ENCODE measurements at regions not wholly inside any gene's neighbourhood (a gene's known extent, or its start where the extent isn't known, plus 50 kb on each side); places are given as distances from the start of the nearest gene placed in this dataset.

GRCh38 chr3:117181222-117181621 is 471.6 kb downstream of the TUSC7 start:
- DNase-seq (ENCODE audit: low spot score) = no peak

- no peak for DNase-seq (ENCODE audit: low spot score)
Observed at GRCh38 chr3:117184574-117184973, 475.0 kb downstream of the TUSC7 start.

DNA sequence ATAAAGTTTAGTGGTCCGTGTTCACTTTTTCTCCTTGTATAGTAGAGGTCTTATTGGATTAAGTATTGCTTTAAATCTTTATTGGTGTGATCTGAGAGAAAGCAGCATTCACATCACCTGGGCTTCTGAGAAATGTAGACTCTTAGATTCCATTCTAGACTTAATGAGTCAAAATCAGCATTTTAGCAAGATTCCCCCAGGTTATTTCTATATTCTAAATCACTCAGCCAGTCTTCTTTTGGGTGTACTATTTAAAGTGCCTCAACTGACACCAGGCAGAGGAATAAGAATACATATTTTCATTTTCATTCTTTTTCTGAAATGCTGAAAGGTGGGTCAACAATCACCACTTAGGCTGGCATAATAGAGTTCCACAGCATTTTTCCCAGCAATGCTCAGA is 481.7 kb downstream of the TUSC7 start:
- DNase-seq (ENCODE audit: low spot score) = no peak

DNA sequence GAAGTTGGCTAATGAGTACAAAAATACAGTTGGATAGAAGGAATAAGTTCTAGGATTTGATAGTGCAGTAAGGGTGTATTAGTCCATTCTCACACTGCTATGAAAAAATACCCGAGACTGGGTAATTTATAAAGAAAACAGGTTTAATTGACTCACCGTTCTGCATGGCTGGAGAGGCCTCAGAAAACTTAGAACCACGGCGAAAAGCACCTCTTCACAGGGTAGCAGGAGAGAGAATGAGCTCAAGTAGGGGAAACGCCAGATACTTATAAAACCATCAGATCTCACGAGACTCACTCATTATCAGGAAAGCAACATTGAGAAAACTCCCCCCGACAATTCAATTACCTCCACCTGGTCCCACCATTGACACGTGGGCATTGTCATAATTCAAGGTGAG is 483.3 kb downstream of the TUSC7 start:
- DNase-seq (ENCODE audit: low spot score) = no peak

- no peak for DNase-seq (ENCODE audit: low spot score)
Observed at GRCh38 chr3:117193390-117193789, 483.8 kb downstream of the TUSC7 start.

GRCh38 chr3:117195034-117195433 is 485.5 kb downstream of the TUSC7 start:
- DNase-seq (ENCODE audit: low spot score) = no peak

DNA sequence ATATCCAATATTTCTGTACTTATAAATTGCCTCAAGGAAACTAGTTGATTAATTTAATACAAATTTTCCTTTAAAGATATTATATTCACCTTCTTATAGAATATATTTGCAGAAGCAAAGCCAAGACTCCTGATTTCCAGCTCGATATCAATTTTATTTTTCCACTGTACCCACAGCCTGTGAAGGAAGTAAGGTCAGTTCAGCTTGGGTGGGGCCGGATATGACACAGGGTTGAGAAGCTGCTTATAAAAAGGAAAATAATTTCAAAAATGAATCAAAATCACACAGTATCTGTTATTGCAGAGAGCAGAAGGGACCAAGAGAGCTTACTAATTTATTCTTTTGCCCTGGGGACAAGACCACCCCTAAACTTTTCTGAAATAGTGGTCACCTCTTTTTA is 491.4 kb downstream of the TUSC7 start:
- no peak for DNase-seq (ENCODE audit: low spot score)

- DNase-seq (ENCODE audit: low spot score) = no peak
Observed at GRCh38 chr3:117201901-117202774, 492.6 kb downstream of the TUSC7 start.

DNA sequence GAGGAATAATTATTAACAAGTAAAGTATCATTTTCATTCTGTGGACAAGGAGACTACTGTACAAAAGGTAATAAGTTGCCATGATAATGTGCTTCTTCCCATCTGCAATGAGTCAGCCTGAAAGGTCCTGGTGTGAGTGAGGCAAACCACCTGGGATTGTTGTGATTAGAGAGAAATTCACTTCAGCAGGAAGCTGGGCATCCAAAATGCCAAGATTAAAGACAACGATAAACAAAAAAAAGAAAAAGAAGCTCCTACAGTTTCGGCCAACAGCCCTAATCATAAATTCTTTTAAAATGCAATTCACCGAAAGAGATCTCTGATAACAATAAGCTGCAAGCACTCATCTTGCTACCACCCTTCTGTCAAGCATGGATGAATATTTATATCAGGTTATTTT is 507.8 kb downstream of the TUSC7 start:
- no peak for DNase-seq (ENCODE audit: low spot score)

DNA sequence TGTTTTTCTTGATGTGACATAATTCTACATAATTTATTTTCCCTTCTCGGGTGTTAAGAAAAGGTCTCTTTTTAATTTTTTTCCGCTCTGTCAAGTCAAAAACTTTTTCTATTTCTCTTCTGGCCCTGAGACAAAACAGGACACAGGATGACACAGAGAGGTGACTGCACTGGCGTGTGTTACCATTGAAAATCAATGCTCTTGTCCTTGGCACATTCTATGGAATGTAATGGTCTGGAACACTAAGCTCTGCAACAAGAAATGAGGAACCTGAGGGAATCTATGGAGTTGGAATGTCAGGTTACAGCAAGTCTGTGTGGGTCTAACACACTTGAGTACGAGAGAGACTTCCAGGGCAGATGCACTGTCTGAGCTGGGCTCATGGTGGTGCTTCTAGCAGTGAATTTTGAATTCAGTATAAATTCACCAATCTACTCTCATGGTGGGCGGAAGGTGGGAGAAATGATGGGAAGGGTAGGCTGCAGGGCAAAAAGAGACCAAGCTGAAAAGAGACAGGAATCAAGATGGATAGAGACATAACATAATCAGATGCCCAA is 508.3 kb downstream of the TUSC7 start:
- DNase-seq (ENCODE audit: low spot score) = no peak

- DNase-seq (ENCODE audit: low spot score) = no peak
Observed at GRCh38 chr3:117218641-117219048, 509.1 kb downstream of the TUSC7 start.

GRCh38 chr3:117219296-117219695 is 509.7 kb downstream of the TUSC7 start:
- no peak for DNase-seq (ENCODE audit: low spot score)

- no peak for DNase-seq (ENCODE audit: low spot score)
Observed at GRCh38 chr3:117226932-117227331, 517.4 kb downstream of the TUSC7 start.

GRCh38 chr3:117228466-117228865 is 518.9 kb downstream of the TUSC7 start:
- no peak for DNase-seq (ENCODE audit: low spot score)

DNA sequence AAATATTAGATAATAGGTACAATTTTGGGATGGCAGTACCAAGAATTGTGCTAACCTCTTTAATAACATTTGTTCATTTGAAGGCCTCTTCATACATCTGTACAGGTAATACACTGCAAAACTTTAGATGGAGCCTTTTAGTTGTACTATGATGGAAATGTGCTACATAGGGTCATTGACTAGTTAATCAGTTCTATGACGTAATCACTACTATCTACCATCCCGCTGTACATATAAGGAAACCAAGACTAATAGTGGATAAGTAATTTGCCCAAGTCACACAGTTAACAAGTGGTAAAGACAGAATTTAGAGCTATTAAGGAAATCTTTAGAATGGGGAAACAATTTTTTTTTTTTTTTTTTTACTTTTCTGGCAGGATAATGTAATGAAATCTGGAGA is 521.3 kb downstream of the TUSC7 start:
- no peak for DNase-seq (ENCODE audit: low spot score)

GRCh38 chr3:117234331-117234730 is 524.8 kb downstream of the TUSC7 start:
- no peak for DNase-seq (ENCODE audit: low spot score)

DNA sequence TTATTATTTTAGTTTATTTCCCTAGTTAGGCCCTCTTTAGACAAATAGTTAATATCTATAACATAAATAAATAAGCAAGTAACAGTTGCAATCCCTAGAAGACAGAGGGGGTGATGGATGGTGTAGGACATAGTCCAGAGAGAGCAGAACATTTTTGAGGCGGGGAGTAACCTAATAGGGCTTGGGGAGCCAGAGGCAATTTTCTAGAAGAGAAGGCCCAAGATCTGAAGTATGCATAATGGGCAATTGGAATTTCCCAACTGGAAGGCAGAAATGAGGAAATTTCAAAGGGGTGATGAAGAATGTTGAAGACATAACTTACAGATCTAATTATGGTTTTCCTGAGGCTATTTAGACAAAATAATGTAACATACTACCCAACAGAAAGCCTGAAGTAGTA is 525.7 kb downstream of the TUSC7 start:
- no peak for DNase-seq (ENCODE audit: low spot score)

- no peak for DNase-seq (ENCODE audit: low spot score)
Observed at GRCh38 chr3:117238806-117239205, 529.2 kb downstream of the TUSC7 start.

DNA sequence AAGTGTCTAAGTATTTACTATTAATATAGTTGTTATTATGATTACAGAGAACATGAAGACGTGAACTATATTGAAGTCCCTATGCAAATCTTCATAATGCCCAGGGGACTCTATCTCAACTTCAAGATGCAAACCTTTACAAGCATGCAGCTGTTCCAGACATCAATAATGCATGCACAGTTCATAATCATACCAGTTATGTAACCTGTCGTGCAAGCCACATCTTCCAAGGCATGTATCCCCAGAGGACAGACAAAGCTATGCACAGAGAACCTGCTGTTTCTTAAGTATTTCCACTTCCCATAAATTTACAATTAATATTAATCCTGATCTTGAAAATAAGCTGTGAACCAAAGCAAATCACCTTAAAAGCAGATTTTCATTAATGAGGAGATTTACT is 534.1 kb downstream of the TUSC7 start:
- DNase-seq (ENCODE audit: low spot score) = no peak

- DNase-seq (ENCODE audit: low spot score) = no peak
Observed at GRCh38 chr3:117246771-117247555, 537.4 kb downstream of the TUSC7 start.

DNA sequence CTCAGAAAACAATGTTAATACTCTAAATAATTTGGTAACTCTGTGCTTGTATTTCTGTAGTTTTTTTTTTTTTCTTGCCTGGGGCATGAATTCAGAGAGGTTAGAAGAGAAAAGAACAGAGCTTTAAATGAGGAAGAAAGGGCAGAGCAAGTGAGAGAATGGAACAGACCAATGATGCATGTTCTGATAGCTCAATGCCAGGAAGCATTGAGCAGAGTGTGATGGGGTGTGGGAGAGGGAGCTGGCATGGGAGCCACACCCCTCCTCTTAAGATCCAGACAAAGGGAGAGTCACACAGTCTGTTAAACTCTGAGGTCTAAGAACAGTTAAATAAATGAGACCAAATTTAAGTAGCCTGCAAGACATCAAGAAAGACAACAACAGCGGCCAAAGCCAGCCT is 538.6 kb downstream of the TUSC7 start:
- no peak for DNase-seq (ENCODE audit: low spot score)

DNA sequence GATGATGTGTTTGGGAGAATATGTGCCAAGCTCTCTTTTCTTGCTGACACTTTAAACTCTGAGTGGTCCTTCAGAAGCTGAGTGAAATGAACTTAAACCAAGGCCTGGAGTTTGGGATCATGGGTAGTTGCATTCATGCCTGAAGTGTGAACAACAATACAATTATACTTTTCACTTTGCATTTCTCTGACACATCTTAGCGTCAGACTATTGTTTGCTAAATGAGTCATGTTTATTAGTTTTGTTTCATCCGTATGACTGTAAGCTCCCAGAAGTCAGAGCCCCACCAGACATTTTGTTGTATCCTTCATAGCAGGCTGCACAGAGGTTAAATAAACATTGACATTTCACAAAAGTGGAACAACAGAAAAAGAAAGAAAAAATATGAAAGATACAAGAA is 542.6 kb downstream of the TUSC7 start:
- DNase-seq (ENCODE audit: low spot score) = no peak

DNA sequence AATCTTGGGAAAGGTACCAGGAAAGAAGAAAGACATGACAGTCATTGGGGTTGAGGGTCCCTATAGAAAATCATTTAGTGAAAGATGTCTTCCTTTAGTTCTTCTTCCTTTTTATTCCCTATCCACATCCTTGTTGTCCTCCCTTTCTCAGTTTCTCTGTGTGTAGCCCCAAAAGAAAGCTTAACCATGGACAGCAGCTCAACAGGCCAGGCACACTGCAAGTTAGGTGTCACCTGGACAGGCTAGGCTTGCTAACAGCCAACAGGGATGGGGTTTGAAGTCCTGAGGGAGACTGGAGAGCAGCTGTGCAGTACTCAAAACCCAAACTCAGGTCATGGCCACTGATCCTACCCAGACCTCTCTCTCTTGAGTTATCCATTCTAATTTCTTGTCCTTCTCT is 543.1 kb downstream of the TUSC7 start:
- no peak for DNase-seq (ENCODE audit: low spot score)
